Activated CD8-positive, alpha-beta T cell treated with anti-CD3 and anti-CD28 coated beads for 36 hours (primary cell): ENCODE measurements at regions not wholly inside any gene's neighbourhood (a gene's known extent, or its start where the extent isn't known, plus 50 kb on each side); places are given as distances from the start of the nearest gene placed in this dataset.

Source experiments
- ATAC-seq: fragments of 200-7000 bp; cut with Tn5 transposase; one replicate; pipeline ENCODE4 v1.10.0; 2021; ENCODE audit warnings: mild to moderate bottlenecking, moderate library complexity
- CTCF ChIA-PET: fragments of 350-600 bp; sonication (Branson Sonifier 250); formaldehyde crosslinking; loops from one replicate; lab custom pipeline; 2021; ENCODE audit warnings: antibody characterized with exemption; lab: Charles Lee
- POLR2A ChIA-PET: fragments of 350-600 bp; sonication (Branson Sonifier 250); formaldehyde crosslinking; loops from one replicate; lab custom pipeline; 2021; ENCODE audit warnings: antibody characterized with exemption; lab: Charles Lee
- DNase-seq: peaks from one replicate; pipeline ENCODE4 v3.0.0-alpha.2; 2020
- H3K27ac Mint-ChIP-seq: one replicate; pipeline ENCODE4 v1.8.0; 2021; ENCODE audit warnings: mild to moderate bottlenecking, mixed read lengths
- H3K27me3 Mint-ChIP-seq: one replicate; pipeline ENCODE4 v1.8.0; 2021; ENCODE audit warnings: mixed read lengths
- H3K36me3 Mint-ChIP-seq: one replicate; pipeline ENCODE4 v1.8.0; 2021; ENCODE audit warnings: low read depth, mixed read lengths
- H3K4me1 Mint-ChIP-seq: one replicate; pipeline ENCODE4 v1.8.0; 2021; ENCODE audit warnings: low read depth, mixed read lengths
- H3K4me3 Mint-ChIP-seq: one replicate; pipeline ENCODE4 v1.8.0; 2021; ENCODE audit warnings: mild to moderate bottlenecking, moderate library complexity, mixed read lengths
- H3K9me3 Mint-ChIP-seq: one replicate; pipeline ENCODE4 v1.8.0; 2021; ENCODE audit warnings: mixed read lengths
- CTCF ChIP-seq: fragments of 200-600 bp; IDR thresholded peaks from one replicate; pipeline ENCODE4 v1.8.0; 2022; ENCODE audit warnings: antibody characterized with exemption, mild to moderate bottlenecking
- intact Hi-C: fragments of 100-400 bp; cut with micrococcal nuclease; formaldehyde crosslinking; loops from one replicate; pipeline ENCODE4 v1.10.0; 2022

GRCh38 chr14:53215101-53215500, 62.0 kb upstream of the DDHD1 start:
- H3K36me3 Mint-ChIP-seq = no peaks in the 10 kb centered on the region
- no peak overlapping the region for H3K4me3 Mint-ChIP-seq
- H3K27ac Mint-ChIP-seq = no peak overlapping the region
- H3K9me3 Mint-ChIP-seq = no peaks in the 10 kb centered on the region
- no peak for TF ChIP-seq CTCF
- ChIA-PET CTCF (interaction anchor here (1.0 kb wide), 2 partner anchors 60 to 92 kb away, joined by 3 read pairs; no protein-coding TSS in a partner anchor), POLR2A (no interaction called here)
- intact Hi-C loops = no loop called here
- ATAC-seq (no peak), DNase-seq (no peak)
- no peaks in the 10 kb centered on the region for H3K27me3 Mint-ChIP-seq
- peaks cover 6% of the 10 kb centered on the region for H3K4me1 Mint-ChIP-seq

GRCh38 chr14:53214384-53214783, 61.3 kb upstream of the DDHD1 start:
- H3K27me3 Mint-ChIP-seq = no peaks in the 10 kb centered on the region
- intact Hi-C loops = no loop called here
- ATAC-seq = no peak
- CTCF ChIA-PET = interaction anchor here (1.0 kb wide), 2 partner anchors 59 to 92 kb away, joined by 3 read pairs; no protein-coding TSS in a partner anchor
- peaks cover 6% of the 10 kb centered on the region for H3K4me1 Mint-ChIP-seq
- DNase-seq = no peak
- H3K4me3 Mint-ChIP-seq = no peak overlapping the region
- no peaks in the 10 kb centered on the region for H3K36me3 Mint-ChIP-seq
- POLR2A ChIA-PET = no interaction called here
- TF ChIP-seq CTCF = no peak
- no peaks in the 10 kb centered on the region for H3K9me3 Mint-ChIP-seq
- H3K27ac Mint-ChIP-seq = no peak overlapping the region

- no peaks in the 10 kb centered on the region for H3K9me3 Mint-ChIP-seq
- no peaks in the 10 kb centered on the region for H3K27me3 Mint-ChIP-seq
- ATAC-seq (no peak), DNase-seq (no peak)
- no peak overlapping the region for H3K27ac Mint-ChIP-seq
- no peak for TF ChIP-seq CTCF
- POLR2A ChIA-PET = no interaction called here
- peaks cover 6% of the 10 kb centered on the region for H3K4me1 Mint-ChIP-seq
- no peaks in the 10 kb centered on the region for H3K36me3 Mint-ChIP-seq
- no peak overlapping the region for H3K4me3 Mint-ChIP-seq
- intact Hi-C loops = no loop called here
- CTCF ChIA-PET = no interaction called here
These were observed 60.6 kb upstream of the DDHD1 start for GRCh38 chr14:53213761-53214160.

GRCh38 chr14:53209370-53209769, 56.2 kb upstream of the DDHD1 start:
- Mint-ChIP-seq H3K9me3 (peaks cover 4% of the 10 kb centered on the region), H3K4me3 (no peak overlapping the region), H3K27me3 (no peaks in the 10 kb centered on the region), H3K36me3 (no peaks in the 10 kb centered on the region), H3K27ac (no peak overlapping the region), H3K4me1 (no peaks in the 10 kb centered on the region)
- POLR2A ChIA-PET = no interaction called here
- TF ChIP-seq CTCF = no peak
- intact Hi-C loops = no loop called here
- DNase-seq (no peak), ATAC-seq (no peak)
- CTCF ChIA-PET = no interaction called here
